HG02623 (cell line): ENCODE measurements at regions not wholly inside any gene's neighbourhood (a gene's known extent, or its start where the extent isn't known, plus 50 kb on each side); places are given as distances from the start of the nearest gene placed in this dataset.

ENCODE experiments used
- ATAC-seq: cut with Tn5 transposase; IDR thresholded peaks from one replicate; pipeline ENCODE4 v1.9.1; 2021; ENCODE audit warnings: moderate library complexity; ENCODE audit not compliant: unreplicated experiment

GRCh38 chr7:110090110-110090820 is 1000.7 kb upstream of the LRRN3 start:
- peak; percentile 64 for ATAC-seq

- ATAC-seq = no peak
These were observed 995.4 kb upstream of the LRRN3 start for GRCh38 chr7:110095372-110096052.

DNA sequence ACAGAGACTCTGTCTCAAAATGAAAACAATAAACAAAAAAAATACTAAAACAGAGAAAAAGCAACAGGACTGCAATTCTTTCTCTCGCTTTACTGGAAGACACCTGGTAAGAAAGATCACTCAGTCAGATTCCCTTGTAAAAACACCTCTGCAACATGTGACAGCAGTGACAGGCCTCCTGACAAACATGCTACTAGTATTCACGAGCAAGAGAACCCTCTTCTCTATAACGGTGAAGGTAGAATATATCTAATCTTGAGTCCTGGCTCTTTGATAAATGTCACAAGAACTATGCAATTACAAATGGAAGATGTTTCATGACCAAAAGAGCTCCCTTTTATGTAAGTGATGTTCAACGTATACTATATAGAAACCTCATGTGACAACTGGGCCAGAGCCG is 986.7 kb upstream of the LRRN3 start:
- no peak for ATAC-seq

DNA sequence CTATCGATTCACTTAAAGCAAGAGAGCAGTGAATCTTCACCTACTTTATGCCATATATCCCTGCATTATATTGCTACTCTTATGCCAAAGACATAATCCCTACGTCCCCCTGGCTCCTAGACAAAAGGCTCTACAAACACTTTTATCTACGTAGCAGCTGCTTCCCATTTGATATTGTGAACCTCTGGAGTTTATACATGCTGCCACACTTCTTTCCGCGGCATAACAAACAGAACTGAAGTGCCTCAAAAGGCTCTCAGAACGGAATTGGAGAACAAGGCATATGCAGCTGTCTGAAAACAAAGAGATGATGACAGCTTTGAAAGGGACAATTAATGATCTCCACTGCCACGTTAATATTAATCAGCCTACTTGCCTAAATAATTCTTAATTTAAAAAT is 985.6 kb upstream of the LRRN3 start:
- no peak for ATAC-seq

DNA sequence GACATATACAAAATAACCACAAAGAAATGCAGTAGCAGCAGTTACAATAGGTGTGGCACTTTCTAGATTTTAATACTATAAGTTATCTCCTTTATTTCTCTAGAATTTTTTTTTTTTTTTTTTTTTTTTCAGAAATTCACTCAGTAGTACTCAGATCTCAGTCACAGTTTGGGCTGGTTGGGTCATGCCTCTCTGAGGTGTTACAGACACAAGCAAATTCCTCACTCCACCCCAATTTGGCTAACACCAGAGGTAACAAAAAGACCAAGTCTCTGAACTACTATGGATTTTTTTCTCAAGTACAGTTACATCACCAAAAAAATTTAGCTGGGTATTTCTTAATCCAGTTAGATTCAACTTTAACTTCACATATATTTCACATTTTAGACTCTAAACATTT is 985.1 kb upstream of the LRRN3 start:
- ATAC-seq = no peak

- no peak for ATAC-seq
These were observed 970.9 kb upstream of the LRRN3 start for GRCh38 chr7:110119883-110120581.

- no peak for ATAC-seq
These were observed 961.8 kb upstream of the LRRN3 start for GRCh38 chr7:110129159-110129558.

DNA sequence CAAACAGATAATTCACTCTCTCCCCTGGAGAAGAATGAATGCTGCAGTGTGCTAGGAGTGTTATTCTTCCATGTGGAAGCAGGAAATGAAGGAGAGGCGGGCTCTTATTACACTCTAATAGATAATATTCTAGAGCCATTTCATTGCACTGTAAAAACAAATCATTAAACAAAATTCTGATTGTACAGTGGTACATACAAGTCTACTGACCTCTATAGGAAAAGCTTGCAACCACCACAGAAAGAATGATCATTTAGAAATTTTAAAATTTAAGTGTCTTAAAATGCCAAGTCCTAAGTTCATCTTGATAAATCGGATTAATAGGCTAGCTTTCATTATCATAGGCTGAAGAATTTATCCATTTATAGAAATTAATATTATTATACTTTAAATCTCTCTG is 960.3 kb upstream of the LRRN3 start:
- ATAC-seq = no peak

DNA sequence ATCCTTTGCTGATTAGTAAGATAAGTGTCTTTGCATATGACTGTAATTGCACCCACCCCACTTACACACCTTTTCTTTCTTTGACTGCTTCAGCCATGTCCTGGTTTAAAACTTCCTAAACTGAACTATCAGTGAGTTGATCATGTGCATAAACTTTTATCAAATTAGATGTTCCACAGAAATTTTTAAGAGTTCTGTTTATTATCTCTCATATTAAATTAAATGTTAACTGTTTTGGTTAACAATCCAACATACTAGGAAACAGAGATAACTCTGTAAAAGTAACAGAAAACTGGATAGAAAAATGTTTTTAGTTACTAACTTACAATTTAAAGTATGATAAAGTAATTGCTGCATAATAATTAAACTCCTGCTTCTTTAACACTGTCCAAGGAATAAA is 959.6 kb upstream of the LRRN3 start:
- ATAC-seq = no peak

DNA sequence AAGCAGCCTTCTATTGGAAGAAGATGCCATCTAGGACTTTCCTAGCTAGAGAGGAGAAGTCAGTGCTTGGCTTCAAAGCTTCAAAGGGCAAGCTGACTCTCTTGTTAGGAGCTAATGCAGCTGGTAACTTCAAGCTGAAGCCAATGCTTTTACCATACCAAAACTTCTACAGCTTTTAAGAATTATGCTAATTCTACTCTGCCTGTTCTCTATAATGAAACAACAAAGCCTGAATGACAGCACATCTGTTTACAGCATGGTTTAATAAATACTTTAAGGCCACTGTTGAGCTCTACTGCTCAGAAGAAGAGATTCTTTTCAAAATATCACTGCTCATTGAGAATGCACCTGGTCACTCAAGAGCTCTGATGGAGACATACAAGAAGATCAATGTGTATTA is 951.9 kb upstream of the LRRN3 start:
- no peak for ATAC-seq

- no peak for ATAC-seq
These were observed 947.9 kb upstream of the LRRN3 start for GRCh38 chr7:110142939-110143526.

GRCh38 chr7:110144599-110144998 is 946.3 kb upstream of the LRRN3 start:
- ATAC-seq = no peak

GRCh38 chr7:110148054-110148453 is 942.9 kb upstream of the LRRN3 start:
- no peak for ATAC-seq

DNA sequence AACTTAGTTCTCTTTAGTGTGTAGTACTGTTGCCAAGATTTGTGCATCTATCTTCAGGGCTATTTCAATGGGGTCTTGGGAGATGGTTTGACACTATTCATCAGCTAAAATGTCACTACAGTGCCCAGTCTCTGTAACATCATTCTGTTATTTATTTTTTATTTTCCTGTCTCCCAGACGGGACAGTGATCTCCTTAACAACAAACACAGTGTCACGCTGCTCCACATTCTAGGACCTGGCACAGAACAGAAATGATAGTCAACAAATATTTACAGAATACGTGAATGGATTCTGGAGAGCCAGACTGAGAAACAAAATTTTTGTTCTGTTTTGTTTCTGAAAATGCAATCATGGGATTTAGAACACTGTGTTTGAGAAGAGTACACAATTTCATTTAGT is 937.7 kb upstream of the LRRN3 start:
- ATAC-seq = no peak

GRCh38 chr7:110156511-110156910 is 934.4 kb upstream of the LRRN3 start:
- no peak for ATAC-seq

- no peak for ATAC-seq
These were observed 933.1 kb upstream of the LRRN3 start for GRCh38 chr7:110157631-110158362.

GRCh38 chr7:110168010-110168409 is 922.9 kb upstream of the LRRN3 start:
- no peak for ATAC-seq

GRCh38 chr7:110170841-110171240 is 920.1 kb upstream of the LRRN3 start:
- no peak for ATAC-seq

GRCh38 chr7:110177463-110177862 is 913.5 kb upstream of the LRRN3 start:
- no peak for ATAC-seq

- no peak for ATAC-seq
These were observed 911.9 kb upstream of the LRRN3 start for GRCh38 chr7:110179037-110179436.

- no peak for ATAC-seq
These were observed 909.2 kb upstream of the LRRN3 start for GRCh38 chr7:110181768-110182167.
